GM21576 (cell line): ENCODE measurements at regions not wholly inside any gene's neighbourhood (a gene's known extent, or its start where the extent isn't known, plus 50 kb on each side); places are given as distances from the start of the nearest gene placed in this dataset.
"Not testable (repeated sequence)": the region's sequence is repeated elsewhere in the genome, so short reads cannot be mapped to it uniquely, and the experiment has no call there.

ENCODE experiments used
- ATAC-seq: cut with Tn5 transposase; IDR thresholded peaks from one replicate; pipeline ENCODE4 v1.9.1; 2021; ENCODE audit warnings: mild to moderate bottlenecking, moderate library complexity; ENCODE audit not compliant: unreplicated experiment

DNA sequence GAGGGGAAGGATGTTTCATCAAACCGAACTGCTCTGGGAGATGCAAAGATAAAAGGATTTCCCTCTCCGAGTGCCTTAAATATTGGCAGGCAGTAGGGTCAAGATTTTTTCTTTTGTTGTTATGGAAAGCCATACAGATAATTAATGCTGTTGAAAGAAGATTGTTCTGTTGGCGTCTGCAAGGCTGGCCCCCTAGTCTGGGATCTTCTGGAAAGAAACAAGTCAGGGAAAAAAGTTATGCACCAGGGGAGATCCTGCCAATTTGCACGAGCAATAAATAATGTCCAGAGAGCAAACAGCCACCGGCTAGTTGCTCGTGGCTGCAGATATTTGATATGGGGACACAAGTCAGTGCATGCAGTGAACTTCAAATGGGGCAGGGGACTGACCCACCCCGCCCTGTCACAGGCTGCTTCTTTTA is 202.1 kb upstream of the MYL2 start:
- ATAC-seq: no peak

DNA sequence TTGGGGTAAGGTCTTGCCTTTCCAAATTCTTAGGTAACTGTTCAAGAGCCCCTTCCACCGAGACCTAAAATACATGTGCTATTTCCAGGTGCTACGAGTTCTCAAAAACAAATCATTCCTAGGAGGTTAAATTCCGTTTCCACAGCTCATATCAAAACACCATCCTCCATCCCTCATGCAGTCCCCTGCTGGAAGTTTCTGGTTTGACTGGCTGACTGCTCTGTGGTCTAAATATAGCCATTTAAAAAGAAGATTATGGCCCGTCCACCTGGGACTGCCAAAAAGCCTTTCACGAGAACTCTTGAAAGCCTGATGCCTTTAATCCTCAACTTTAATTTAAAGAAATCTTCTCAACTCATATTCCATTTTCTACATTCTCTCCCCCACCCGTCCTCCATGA is 201.5 kb upstream of the MYL2 start:
- ATAC-seq: no peak

DNA sequence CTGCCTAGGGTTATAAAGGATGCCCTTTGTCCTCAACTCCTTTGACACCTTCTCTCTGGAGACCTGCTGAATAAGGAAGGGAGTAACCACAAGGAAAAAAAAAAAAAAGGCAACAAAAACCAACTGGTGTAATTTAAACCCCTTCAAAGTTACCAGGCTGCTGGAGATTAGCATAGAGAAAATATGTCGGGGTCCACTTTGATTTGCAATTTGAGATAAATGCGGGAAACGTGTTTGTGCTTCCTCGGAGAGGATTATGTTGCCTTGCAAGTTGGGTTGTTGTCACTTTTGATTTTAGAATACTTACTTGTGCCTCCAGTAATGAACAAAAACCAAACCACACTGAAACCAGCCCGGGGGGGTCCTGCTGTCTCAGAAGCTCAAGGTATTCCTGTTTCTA is 200.2 kb upstream of the MYL2 start:
- ATAC-seq: no peak

DNA sequence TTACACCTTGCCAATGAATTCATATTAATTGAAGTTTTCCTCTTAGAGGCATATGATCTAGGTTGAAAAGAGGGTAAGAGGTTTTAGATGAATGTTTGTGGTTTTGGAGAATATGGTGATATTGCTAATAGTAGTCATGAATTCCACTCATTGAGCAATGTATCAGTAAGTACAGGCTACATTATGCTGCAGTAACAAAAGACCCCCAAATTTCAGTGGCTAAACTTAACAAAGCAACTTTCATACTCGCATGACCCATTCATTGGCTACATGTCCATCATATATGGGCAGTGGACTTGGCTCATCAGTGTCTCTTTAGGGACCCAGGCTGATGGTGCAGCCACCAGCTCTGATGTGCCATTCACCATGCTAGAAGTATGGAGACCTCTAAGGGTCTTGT is 196.6 kb upstream of the MYL2 start:
- ATAC-seq: no peak

DNA sequence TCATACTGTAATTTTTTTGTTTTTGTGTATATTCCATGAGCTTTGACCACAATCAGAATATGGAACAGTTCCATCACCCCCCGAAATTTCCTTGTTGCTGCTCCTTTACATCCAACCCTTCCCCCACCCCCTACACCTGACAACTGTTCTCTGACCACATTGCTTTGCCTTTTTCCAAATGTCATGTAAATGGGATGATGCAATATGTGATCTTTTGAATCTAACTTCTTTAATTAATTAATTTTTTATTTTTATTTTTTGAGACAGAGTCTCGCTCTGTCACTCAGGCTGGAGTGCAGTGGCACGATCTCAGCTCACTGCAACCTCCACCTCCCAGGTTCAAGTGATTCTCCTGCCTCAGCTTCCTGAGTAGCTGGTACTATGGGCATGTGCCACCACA is 192.9 kb upstream of the MYL2 start:
- ATAC-seq: not testable (repeated sequence)

DNA sequence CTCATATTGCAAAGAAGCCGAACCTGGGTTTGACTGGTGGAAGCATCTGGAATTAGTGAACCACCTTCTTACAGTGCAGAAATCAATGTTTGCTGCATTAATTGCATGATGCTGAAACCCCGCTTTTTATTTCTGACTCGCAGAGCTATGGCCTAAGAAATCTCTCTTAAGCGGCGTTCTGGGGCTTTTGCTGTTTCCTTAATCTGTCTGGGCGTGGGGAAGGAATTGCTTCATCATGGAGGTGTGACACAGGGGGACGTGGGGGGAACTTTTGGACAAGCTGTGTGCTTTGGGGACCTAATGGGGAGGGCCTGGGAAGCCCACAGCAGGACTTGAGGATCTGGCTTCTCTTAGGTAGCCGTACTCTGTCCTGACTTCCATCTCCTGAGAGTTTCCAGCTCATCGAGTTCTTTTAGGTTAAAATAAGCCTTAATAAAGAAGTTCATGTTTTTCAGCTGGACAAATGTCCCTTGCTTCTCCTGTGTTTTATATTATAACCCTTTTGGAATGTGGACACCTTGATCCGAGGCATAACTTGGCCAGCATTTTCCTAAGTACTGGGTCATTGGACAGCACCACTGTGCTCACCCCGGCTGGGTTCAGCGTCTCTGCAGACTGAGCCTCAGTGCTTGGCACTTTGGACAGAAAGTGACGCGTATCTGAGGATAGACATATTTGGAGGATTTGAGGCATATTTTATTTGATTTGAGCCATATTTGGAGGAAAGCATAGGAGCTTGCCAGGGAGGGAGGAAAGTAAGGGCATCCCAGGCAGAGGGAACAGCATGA is 192.1 kb upstream of the MYL2 start:
- no peak for ATAC-seq

DNA sequence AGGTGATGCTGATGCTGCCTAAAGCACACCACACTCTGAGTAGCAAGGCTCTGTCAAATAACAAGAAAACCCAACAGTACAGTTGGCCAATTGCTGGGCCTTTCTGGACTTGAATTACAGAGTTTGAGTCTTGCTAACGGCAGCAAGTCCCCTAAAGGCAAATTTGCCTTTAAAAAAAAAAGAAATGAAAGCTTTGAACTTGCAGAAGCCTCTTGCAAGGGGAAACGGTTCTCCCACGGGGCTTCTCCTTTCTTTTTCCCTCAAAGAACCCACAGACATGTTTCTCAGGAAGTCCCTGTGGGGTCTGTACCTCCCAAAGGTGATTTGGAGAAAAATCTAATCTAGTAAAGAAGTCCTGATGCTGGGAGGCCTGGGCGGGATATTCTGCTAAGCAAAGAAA is 191.3 kb upstream of the MYL2 start:
- ATAC-seq: no peak

DNA sequence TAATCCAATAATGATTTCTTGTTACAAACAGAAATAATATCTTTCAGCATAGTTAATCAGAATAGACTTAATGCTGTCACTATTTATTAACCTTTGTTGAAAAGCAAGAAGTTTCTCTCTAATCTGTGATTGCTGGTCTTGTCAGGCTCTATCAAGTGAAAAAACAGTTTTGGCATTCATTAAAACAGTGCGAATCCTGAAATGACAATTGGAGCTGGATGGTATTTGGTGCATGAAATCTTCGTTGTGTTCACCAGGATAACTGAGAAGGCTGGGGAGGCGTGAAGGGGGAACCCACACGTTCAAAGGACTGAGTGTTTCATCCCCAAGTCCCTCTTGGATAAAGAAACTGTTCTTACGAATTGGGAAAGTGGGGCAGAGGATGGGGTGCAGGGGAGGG is 190.2 kb upstream of the MYL2 start:
- no peak for ATAC-seq

DNA sequence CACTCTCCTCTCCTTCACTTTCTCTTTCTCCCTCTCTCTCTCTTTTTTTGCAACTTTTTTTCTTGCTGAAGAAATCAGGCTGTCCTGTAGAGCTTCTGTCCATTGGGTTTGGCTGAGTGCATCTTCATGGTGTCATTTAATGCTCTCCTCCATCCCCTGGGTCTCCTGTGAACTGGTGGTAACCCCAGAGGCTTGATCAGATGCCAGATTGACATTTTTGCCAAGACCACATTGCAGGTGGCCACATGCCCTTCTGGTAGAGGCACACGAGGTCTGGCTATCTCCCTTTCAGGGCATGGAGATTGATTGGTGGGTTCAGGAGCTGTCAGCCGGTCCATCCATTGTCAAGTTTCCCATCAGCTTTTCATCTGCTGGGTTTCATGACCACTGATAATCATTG is 188.3 kb upstream of the MYL2 start:
- ATAC-seq: no peak

DNA sequence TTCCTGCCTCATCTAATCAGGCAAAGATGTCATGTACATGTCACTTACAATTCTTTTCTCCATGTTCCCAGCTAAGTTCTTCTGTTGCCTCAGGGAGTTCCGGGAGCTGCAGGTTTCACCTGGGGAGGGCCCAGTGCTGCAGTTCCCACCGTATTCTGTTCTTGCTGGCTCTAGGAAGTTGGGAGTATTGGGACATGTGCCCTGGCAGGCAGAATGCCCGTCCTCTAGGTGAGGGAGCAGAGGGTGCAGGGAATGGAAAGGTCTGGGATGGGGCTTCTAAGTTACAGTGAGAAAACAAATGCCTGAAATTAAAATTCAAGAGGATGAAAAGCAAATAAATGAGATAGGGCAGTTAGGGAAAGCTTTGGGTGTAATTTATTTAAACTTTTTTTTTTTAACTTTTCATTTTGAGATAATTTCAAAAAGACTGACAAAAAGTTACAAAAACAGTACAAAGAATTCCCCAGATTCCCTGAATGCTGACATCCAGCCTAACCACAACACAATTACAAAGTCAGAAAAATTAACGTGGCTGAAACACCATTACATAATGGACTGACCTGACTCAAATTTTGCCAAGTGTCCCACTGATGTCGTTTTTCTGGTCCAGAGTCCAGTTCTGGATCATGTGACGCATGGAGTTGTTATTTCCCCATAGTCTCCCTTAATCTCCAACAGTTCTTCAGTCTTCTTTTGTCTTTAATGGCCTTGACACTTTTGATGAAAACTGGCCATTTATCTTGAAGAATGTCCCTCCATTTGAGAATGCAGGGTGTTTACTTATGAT is 187.2 kb upstream of the MYL2 start:
- no peak for ATAC-seq

DNA sequence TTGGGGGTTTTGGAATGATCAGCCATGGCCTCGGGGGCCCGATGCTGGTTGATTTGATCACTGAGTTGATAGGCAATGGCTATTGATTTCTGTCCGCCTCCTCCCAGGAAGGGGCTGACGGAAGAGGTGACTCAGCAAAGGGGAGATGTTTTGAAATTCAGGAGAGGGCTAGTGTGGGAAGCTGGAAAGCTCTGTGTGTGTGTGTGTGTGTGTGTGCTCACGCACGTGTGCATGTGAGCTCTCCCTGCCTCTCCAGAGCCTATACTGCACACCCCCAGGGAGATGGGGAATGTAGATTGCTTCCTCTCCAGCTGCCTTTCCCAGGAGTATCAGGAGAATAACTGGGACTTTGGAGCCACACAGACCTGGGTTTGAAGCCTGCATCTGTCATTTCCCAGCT is 184.9 kb upstream of the MYL2 start:
- ATAC-seq: no peak

DNA sequence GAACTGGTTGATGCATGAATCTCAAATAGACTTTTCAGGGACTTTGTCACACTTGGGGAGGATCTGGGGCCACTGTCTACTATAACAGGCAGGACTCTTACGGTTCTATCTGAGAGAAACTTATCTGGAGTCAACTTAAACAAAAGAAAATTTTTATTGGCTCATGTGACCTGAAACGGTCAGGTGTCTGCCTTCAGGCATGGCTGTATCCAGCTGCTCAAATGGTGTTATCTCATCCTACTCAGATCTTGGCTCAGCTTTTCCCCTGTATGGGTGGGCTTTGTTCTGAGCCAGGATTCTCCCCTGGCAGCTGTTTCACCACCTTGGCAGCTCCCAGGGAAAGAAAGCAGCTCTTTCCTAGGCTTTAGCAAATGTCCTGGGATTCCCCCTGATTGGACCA is 183.2 kb upstream of the MYL2 start:
- no peak for ATAC-seq

DNA sequence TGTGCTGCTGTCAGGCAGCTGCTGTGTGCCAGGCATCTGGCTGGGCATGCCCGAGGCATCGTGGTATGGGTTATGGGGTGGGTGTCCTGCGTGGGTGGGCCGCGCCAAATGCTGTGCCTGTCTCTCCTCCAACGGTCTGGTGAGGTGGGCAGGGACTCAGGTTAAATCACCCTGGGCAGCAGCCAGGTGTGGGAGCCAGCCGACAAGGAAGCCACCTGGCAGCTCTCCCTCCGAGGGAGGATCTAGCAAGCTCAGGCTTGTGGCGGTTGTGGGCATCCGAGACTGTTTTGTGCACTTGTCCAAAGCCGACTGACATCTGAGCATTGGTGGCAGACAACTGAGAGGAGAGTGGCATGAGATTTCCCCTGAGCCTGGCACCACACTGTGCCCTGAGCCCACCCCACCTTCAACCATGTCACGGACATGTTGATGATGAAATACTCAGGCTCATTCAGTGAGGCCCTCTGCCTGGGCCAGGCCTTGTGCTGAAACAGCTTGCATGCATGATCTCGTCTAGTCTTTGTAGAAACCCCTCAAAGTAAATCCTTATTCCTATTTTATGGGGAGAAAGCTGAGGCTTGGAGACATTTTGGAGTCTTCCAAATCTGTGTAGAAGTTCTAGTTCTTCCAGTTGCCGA is 181.8 kb upstream of the MYL2 start:
- ATAC-seq: no peak

DNA sequence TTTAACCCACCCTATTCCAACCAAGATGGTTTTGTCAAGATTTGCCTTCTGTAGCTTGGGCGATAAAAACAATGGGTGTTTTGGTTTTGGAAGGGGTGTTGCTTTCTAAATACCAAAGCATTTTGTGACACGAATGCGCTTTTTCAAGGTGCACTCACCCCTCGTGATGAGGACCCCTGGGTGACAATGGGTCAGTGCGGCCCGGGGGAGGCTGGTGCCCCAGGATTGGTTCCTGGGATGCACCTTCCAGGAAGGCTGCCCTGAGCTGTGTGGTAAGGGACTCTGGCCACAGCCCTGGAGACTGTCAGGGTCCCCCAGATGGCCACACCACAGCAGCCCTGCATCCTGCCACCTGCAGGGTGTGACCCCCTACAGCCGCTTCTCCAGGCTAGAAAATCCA is 180.6 kb upstream of the MYL2 start:
- no peak for ATAC-seq

DNA sequence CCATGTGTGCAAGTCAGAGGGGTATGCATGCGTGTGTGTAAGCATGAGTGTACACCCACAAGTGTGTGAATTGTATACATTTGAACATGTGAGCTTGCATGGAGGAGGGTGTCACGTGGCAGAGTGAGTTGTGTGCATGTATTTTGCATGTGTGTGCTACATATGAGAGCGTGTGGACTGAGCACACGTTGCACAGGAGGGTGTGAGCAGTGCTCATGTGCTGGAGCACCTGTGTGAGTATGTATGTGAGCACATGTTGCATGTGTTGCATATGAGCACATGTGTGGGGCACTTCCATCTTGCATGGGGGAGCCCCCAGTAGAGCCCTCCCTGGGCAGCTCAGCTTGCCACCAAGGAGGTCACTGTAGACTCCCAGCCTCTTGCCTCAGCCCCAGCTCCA is 180.2 kb upstream of the MYL2 start:
- no peak for ATAC-seq

DNA sequence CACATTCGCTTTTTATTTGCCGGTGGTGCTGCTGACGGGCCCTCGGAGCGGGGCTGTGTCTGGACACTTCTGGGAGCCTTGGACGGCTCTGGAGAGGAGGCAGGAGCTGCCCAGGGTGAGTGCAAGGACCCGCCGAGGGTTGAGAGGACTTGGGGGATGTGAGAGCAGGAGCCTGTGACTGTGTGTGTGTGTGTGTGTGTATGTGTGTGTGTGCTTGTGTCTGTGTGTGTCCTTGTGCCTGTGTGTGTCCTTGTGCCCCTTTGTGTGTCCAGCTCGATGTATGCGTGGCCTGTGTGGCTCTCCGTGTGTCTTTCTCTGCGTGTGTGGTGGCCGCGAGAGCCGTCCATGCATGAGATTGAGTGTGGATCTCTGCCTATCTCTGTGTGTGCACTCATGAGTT is 179.6 kb upstream of the MYL2 start:
- no peak for ATAC-seq

DNA sequence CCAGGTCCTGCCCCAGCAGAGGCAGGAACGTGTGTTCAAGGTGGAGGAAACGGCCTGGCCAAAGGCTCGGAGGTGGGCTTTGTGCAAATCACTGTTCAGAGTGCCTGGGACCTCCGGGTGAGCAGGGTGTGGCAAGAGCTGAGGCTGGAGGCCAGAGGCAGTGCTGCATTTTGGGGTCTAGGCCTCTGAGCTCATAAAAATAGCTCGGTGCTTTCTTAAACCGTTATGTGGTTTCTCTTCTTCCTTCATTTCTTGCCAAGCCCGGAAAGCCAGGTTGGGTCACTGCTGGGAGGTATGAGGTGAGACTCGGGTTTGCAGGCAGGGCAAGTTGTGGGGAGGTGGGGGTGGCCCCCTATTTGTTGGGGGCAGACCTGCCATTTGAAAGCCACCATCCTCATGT is 178.8 kb upstream of the MYL2 start:
- no peak for ATAC-seq

DNA sequence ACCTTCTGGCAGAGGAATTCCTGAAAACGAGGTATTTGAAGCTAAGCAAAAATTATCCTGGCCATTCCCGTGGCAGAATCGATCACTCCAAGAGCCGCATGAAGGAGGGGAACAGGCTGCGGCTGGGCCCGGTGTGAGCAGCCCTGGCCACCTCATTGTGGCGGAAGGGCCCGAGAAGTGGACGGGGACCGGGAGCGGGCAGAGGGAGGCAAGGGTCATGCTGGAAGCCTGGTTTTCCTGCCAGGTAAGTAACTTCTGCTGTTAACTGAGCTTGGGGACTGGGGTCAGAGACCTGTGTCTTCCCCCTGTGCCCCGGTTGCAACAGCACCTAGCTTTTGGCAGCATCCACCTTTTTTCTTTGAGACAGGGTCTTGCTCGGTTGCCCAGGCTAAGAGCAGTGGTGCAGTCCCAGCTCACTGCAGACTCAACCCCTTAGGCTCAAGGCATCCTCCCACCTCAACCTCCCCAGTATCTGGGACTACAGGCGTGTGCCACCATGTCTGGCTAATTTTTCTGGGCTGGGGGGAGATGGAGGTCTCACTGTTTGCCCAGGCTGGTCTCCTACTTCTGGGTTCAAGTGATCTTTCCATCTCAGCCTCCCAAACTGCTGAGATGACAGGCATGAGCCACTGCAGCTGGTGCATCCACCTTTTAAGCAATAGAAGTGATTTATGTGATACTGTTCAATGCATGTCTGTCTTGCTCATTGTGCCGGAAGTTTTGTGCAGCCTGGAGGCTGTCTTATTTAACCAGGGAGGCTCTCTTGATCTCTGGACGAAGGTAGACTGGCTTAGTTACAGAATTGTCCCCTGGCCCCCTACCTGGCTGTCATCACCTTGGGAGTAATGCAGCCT is 174.0 kb upstream of the MYL2 start:
- no peak for ATAC-seq

DNA sequence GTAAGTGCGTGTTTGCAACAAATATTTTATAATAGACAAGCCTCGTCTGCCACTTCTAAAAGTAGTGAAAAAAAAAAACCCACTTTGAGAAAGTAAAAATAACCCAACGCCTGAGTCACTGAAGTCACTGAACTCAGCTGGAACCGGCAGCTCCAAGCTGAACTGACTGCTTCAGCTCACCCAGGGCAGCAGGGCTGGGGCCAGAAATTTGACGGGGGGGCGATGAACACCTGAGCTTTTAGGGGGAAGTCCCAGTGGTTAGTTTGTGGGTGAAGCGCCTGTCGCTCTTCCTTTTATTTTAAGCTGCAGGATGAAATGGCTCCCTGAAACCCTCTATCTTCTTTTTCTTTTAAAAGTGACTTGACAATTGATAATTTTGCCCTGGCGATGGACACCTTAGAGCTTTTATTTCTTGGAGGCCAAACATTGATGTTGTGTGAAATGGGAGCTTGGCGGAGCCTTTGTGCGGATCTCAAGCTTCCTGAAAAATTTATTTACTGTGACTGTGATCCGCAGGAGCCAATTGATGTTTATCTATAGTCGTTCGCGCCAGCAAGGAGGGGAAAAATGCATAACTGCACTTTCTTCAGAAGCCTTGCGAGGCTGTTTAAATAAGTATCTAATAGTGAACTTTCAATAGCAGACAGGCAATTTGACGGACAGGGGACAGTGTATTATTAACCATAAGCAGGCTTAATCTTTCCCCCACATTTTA is 173.2 kb upstream of the MYL2 start:
- ATAC-seq: no peak

DNA sequence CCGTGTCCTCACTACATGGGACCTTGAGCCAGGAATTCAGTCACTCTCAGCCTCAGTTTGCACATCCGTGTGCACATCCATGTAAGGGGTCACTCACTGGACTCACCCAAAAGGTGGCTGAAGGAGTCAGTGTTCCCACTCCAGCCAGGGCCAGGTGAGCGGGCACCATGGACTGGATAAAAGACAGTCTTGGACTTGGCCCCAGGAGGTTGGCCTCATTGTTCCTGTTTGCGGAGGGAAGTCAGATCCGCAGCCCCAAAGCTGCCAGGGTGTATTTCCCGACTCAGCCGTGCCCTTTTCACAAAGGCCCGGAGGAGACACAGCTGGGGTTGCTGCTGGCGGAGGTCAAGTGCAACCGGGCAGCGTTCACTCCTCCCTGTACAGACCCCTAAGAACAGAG is 170.7 kb upstream of the MYL2 start:
- no peak for ATAC-seq

DNA sequence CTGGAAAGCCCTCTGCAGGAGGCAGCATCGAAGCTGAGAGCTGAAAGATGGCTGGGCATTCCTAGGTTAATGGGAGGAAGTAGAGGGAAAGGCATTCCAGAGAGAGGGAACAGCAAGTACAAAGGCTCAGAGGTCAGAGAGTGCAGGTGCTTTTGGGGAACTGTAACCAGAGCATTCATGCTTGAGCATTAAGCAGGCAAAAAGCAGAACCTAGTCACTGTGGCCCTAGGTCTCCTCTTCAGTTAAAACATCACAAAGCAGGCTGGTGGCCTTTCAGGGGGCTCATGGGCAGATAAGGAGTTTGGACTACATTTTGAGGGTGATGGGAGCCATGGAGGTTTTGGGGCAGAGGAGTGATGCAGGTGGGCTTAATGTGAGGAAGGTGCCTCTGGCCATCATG is 169.2 kb upstream of the MYL2 start:
- ATAC-seq: no peak
